GM18861 (cell line): ENCODE measurements at regions not wholly inside any gene's neighbourhood (a gene's known extent, or its start where the extent isn't known, plus 50 kb on each side); places are given as distances from the start of the nearest gene placed in this dataset.
"Not testable (repeated sequence)": the region's sequence is repeated elsewhere in the genome, so short reads cannot be mapped to it uniquely, and the experiment has no call there.

Experiments
- ATAC-seq: cut with Tn5 transposase; IDR thresholded peaks from one replicate; pipeline ENCODE4 v1.9.1; 2021; ENCODE audit not compliant: unreplicated experiment

GRCh38 chr4:111115881-111116280, 493.0 kb upstream of the PITX2 start:
- no peak for ATAC-seq

- no peak for ATAC-seq
These were observed 497.3 kb upstream of the PITX2 start for GRCh38 chr4:111120191-111120590.

- ATAC-seq, result no peak
These were observed 503.5 kb upstream of the PITX2 start for GRCh38 chr4:111126340-111126739.

GRCh38 chr4:111127841-111128240, 505.0 kb upstream of the PITX2 start:
- ATAC-seq, result no peak

GRCh38 chr4:111128327-111128726, 505.4 kb upstream of the PITX2 start:
- no peak for ATAC-seq

GRCh38 chr4:111136438-111136837, 513.6 kb upstream of the PITX2 start:
- no peak for ATAC-seq

GRCh38 chr4:111136967-111137366, 514.1 kb upstream of the PITX2 start:
- no peak for ATAC-seq

- no peak for ATAC-seq
These were observed 520.6 kb upstream of the PITX2 start for GRCh38 chr4:111143510-111143909.

GRCh38 chr4:111154934-111155333, 532.1 kb upstream of the PITX2 start:
- ATAC-seq, result no peak

- not testable (repeated sequence) for ATAC-seq
These were observed 541.7 kb upstream of the PITX2 start for GRCh38 chr4:111164556-111164955.

GRCh38 chr4:111174331-111174730, 551.5 kb upstream of the PITX2 start:
- no peak for ATAC-seq

GRCh38 chr4:111178231-111178630, 555.4 kb upstream of the PITX2 start:
- ATAC-seq, result no peak

- no peak for ATAC-seq
These were observed 564.2 kb upstream of the PITX2 start for GRCh38 chr4:111187108-111187507.

- no peak for ATAC-seq
These were observed 575.6 kb upstream of the PITX2 start for GRCh38 chr4:111198446-111198845.

GRCh38 chr4:111204797-111205196, 581.9 kb upstream of the PITX2 start:
- no peak for ATAC-seq

- ATAC-seq, result no peak
These were observed 586.1 kb upstream of the PITX2 start for GRCh38 chr4:111208970-111209369.

GRCh38 chr4:111209706-111210105, 586.8 kb upstream of the PITX2 start:
- no peak for ATAC-seq

GRCh38 chr4:111210595-111210994, 587.7 kb upstream of the PITX2 start:
- ATAC-seq, result no peak

- no peak for ATAC-seq
These were observed 590.7 kb upstream of the PITX2 start for GRCh38 chr4:111213531-111213930.

GRCh38 chr4:111214371-111214770, 591.5 kb upstream of the PITX2 start:
- ATAC-seq, result no peak

GRCh38 chr4:111215755-111216154, 592.9 kb upstream of the PITX2 start:
- no peak for ATAC-seq

- no peak for ATAC-seq
These were observed 593.9 kb upstream of the PITX2 start for GRCh38 chr4:111216791-111217190.

- ATAC-seq, result no peak
These were observed 598.5 kb upstream of the PITX2 start for GRCh38 chr4:111221371-111221770.

- ATAC-seq, result no peak
These were observed 605.5 kb upstream of the PITX2 start for GRCh38 chr4:111228396-111228795.
